DLD1 (cell line): ENCODE measurements at regions not wholly inside any gene's neighbourhood (a gene's known extent, or its start where the extent isn't known, plus 50 kb on each side); places are given as distances from the start of the nearest gene placed in this dataset.
"Not testable (repeated sequence)": the region's sequence is repeated elsewhere in the genome, so short reads cannot be mapped to it uniquely, and the experiment has no call there.

Experiments used
- in situ Hi-C: cut with HindIII; loops from 2 replicates; pipeline ENCODE4 v1.10.0; 2017; ENCODE audit warnings: low sequenced_read_pairs

DNA sequence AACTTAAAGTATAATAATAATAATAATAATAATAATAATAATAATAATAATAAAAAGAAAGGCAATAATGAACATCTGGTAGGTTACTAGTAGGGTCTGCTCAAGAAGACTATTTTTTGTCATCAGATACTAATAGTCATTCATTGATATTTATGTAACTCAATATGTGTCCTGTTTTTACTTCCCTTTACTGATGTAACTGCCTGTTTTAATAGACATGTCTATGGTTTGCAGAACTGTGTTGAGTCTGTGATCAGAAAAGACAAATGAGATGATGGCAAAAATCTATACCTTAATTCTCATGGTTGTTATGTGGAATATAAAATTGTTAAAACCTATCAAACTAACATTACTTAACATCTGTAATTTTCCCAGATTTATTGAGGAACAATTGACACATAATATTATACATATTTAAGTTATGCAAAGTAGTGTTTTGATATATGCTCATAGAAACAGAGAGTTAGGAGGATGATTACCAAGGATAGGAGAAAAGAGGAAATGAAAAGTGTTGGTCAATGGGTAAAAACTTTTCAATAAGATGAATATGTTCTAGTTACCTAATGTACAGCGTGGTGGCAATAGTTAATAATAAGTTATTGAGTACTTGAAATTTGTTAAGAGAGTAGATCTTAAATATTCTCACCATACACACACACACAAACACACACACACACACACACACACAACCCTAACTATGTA lies 699.4 kb downstream of the ZPLD1 start:
- in situ Hi-C loops = no loop called here

- in situ Hi-C loops = no loop called here
Observed at GRCh38 chr3:103136621-103137020, 701.8 kb downstream of the ZPLD1 start.

DNA sequence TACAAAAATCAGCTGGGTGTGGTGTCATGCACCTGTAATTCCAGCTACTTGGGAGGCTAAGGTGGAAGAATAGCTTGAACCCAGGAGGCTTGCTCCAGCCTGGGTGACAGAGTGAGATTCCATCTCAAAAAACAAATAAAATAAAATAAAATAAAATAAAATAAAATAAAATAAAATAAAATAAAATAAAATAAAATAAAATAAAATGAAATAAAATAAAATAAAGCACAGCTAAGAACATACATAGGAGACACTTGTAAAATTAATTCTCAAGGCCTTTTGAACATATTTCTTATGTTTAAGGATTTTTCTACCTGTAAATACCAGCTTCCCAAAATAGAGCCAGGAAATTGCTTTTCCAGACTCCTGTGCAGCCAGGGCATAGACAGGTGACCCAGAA lies 703.0 kb downstream of the ZPLD1 start:
- in situ Hi-C loops = no loop called here

DNA sequence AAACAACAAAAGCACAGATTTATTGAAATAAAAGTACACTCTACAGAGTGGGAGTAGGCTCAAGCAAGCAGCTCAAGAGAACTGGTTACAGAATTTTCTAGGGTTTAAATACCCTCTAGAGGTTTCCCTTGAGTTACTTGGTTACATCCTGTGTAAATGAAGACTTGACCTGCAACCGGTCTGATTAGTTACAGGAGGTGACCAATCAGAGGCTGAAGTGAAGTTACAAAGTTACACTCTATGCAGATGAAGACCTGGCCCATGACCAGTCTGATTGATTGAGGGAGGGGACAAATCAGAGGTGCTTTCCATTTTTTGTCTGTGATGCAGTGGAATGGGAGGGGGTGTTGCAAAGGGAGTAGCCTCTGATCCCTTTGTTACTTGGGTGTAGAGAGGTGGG lies 723.4 kb downstream of the ZPLD1 start:
- in situ Hi-C loops = no loop called here

- in situ Hi-C loops = no loop called here
Observed at GRCh38 chr3:103166890-103167289, 732.1 kb downstream of the ZPLD1 start.

DNA sequence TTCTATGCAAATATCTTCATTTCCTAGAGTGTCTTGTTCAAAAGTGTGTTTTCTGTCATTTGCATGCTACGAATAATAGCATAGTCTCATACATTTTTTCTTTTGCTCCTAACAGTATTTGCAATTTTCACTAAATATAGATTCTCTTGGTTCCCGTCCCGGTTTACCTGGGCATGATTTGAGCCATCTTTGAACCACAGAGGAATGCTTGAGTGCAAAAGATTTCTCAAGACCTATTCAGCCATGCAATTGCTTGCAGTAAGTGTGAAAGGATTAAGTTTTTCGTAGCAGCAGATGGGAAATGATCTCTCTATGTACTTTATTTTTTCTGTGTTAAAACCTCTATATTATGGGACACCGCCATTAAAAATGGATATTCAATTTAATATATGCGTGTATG lies 733.0 kb downstream of the ZPLD1 start:
- in situ Hi-C loops = no loop called here

DNA sequence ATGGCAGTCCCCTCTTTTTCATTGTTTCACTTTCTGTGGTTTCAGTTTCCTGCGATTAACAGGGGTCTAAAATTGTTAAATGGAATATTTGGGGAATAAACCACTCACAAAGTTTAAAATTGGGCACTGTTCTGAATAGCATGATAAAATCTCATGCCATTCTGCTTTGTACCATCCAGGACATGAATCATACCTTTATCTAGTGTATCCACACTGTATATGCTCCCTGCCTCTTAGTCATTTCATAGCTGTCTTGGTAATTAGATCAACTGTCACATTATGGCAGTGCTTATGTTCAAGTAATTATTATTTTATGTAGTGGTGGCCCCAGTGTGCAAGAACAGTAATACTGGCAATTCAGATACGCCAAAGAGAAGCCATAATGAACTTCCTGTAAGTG lies 734.5 kb downstream of the ZPLD1 start:
- in situ Hi-C loops = no loop called here

DNA sequence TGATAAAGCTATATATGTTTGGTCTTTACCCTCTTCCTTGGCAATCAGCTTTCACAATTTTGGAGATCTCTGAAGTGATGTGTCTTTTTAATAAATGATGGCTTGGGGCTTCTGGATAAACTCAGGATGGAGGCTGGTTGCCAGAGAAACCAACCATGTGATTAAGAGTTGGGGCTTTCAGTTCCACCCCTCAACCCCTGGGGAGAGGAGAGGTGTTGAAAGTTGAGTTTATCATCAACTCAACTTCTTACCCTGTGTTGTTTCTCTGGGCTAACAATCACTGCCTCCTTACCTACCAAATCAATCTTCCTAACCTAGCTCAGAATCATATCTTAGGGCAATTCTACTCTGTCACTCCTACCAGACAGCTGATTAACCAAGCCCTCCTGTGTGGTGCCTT lies 735.8 kb downstream of the ZPLD1 start:
- in situ Hi-C loops = no loop called here

- in situ Hi-C loops = no loop called here
Observed at GRCh38 chr3:103173940-103174339, 739.1 kb downstream of the ZPLD1 start.

DNA sequence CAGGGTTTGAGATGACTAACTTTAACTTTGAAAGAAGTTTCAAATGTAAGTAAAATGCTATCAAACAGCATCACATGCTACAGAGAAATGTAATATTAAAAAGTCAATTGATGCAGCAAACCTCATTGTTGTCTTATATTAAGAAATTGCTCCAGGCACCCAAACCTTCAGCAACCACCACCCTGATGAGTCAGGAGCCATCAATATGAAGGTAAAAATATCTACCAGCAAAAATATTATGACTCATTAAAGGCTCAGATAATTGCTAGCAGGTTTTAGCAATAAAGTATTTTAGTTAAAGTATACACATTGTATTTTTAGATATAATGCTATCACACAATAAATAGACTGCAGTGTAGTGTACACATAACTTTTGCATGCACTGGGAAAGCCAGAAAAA lies 746.3 kb downstream of the ZPLD1 start:
- in situ Hi-C loops = no loop called here

DNA sequence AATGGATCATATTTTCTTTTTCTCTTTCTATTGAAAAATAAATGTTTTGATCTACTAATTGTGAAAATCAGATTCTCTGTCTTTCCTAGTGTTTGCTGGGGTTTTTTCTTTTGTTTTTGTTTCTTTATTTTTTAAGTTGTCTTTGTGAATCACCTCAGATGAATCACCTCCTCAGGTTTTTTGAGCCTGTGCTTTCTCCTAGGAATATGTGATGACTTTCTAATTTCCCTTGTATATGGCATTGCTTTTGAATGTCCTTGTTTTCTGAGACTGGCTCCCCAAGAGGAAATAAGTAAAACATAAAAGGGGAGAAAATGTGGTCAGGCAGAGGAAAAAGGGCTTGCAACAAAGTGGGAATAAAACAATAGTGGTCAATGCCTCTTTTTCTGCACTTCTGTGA lies 750.0 kb downstream of the ZPLD1 start:
- in situ Hi-C loops = no loop called here

DNA sequence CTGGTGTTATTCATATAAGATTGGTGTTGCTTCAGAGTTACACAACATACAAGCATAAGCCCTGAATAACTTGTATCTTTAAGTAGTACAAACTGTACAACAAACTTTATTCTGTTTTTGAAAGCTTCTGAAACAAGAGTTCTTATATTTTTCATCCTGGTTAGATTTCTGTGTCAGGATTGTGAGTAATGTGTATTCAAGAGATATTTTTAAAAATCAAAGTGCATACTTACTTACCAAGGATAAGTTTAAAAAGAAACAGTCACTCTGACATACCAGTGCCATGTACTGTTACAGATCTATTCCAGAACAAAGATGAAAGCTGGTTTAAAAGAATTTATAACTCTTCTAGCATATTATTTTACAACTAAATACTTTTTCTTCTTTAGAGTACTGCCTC lies 755.1 kb downstream of the ZPLD1 start:
- in situ Hi-C loops = no loop called here

DNA sequence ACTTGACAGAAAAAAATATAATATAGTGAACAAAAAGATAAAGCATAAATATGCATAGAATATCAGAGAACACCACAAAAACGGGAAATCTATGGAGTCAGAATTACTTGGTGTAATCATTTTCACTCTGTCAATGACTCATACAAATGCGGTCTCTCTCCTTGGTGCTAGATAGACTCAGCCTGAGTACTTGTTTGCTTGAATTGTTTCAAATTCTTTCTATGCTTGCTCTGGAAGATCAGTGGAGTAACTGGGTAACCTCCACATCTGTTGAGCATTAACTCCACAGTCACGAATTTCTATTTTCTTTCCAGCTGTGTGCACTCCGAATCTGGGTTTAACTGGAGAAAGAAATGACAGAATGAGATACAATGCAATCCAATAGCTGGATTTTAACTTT lies 760.4 kb downstream of the ZPLD1 start:
- in situ Hi-C loops = no loop called here

- in situ Hi-C loops = no loop called here
Observed at GRCh38 chr3:103203441-103203840, 768.6 kb downstream of the ZPLD1 start.

DNA sequence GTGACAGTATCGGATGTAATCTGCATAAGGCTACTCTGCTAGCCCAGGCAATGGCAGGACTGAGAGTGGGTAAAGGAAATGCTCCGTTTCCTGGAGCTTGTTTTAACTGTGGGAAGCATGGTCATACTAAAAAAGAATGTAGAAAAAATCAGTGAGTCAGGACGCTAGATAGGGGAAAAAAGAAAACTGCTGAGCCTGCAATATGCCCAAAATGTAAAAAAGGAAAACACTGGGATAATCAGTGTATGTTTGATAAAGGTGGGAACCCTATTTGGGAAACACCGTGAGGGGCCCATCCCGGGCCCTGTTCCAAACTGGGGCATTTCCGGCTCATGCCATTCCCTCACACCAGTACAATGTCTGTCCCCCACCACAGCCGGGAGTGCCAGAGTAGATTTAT lies 775.8 kb downstream of the ZPLD1 start:
- in situ Hi-C loops = no loop called here

- in situ Hi-C loops = no loop called here
Observed at GRCh38 chr3:103218146-103218545, 783.3 kb downstream of the ZPLD1 start.

DNA sequence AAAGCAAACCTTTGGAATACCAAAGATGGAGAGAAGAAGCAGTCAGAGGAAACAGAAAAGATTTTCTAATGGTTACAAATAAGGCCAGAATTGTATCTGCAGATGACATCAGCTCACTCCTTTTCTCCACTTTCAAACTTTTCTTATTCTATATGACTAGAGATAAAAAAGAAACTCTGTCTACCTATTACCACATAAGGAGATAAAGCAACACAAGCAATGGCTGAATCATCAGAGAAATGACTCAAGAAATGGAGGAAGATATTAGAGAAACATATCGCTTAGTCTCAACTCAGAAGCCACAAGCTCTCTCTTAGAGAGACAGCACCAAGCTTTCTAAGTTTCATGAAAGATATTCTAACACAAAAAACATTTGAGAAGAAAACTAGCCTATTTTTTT lies 784.0 kb downstream of the ZPLD1 start:
- in situ Hi-C loops = no loop called here

DNA sequence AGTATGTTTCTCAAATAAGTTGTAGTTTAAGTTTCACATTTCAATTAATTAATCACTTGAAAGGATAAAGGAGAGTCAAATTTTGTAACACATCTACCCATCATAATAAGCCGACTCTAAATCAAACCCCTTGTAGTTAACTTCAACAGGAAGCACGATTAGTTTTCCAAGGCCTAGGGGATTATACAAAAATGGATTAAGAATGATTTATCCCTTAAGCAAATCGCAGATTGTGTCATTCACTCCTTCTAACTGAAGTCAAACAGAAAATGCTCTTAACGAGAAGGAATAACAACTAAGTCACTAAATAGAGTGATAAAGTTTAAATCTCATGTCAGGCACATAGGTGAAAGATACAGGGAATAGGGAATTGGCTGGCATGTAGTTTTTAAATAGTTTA lies 792.8 kb downstream of the ZPLD1 start:
- in situ Hi-C loops = no loop called here

- in situ Hi-C loops = no loop called here
Observed at GRCh38 chr3:103247459-103247858, 812.6 kb downstream of the ZPLD1 start.

DNA sequence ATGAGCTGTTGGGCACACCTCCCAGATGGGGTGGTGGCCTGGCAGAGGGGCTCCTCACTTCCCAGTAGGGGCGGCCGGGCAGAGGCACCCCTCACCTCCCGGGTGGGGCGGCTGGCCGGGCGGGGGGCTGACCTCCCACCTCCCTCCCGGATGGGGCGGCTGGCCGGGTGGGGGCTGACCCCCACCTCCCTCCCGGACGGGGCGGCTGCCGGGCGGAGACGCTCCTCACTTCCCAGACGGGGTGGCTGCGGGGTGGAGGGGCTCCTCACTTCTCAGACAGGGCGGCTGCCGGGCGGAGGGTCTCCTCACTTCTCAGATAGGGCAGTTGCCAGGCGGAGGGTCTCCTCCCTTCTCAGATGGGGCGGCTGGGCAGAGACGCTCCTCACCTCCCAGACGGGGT lies 820.0 kb downstream of the ZPLD1 start:
- in situ Hi-C loops = not testable (repeated sequence)

GRCh38 chr3:103269287-103269686 lies 834.5 kb downstream of the ZPLD1 start:
- in situ Hi-C loops = no loop called here

GRCh38 chr3:103271575-103271974 lies 836.8 kb downstream of the ZPLD1 start:
- in situ Hi-C loops = no loop called here

DNA sequence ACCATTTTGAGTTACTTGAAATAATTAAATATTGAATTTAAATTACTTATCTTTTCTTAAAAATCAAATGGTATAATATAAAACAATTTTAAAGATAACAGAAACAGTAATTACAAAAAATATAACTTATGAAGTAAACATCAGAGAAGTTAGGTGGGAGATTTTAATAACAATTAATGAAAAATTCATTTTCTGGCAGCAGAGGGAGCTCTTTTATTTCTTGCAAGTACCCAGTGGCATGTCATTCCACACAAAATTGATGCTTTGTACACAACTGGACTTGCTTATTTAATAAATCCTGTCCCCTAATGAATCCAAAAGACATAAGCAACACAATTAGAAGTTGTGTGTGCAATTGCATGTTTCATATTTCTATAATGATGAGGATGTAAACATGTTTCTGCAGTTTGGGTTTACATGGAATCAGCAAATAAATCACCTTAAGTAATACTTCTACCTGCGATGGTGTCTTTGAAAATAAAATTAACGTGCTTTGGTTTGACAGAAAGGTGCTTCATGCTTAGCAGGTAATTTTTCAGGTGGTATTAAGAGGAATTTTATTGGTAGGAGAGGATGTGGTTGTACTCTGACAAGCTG lies 861.3 kb downstream of the ZPLD1 start:
- in situ Hi-C loops = no loop called here
